ENCODE measurements at regions not wholly inside any gene's neighbourhood (a gene's known extent, or its start where the extent isn't known, plus 50 kb on each side); places are given as distances from the start of the nearest gene placed in this dataset.

DNA sequence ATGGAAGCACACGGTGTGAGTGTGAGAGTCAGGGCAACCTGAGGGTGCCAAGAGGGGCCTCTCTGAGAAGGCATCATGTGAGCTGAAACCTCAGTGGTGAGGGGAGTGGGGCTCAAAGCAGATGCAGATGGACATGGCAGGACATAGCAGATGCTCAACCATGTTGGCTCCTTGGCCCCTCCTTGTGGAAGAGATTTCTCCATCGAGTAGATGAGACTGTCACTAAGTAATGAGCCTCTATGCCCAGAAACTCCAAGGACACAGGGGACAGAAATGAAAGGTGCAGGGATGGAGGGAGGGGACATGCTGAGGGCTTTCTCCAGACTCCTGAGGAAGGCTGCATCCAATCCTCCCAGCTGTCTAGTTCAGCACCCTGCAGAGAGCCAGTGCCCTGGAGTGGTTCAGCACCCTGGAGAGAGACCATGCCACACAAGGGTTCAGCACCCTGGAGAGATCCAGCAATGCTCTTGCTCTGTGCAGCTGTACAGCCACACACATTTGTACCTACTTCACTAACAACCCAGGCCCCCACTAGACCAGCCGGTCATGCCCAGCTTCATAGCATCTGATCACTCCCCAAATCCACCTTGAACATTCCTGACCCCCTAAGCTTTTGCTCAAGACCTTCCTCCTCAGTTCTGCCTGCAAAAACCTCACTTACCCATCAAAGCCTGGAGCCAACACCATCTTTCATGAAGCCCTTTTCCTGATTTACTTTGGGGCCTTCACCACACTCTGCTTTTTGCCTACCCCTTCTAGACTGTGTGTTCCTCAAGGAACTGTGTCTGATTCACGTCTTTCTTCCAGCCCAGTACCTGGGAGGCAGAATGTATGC is 252.0 kb downstream of the CTTN start:
- no peak overlapping the region for H3K4me2 ChIP-seq (ENCODE audit: low read depth, low read length, poor library complexity, severe bottlenecking)
- H3F3A ChIP-seq (ENCODE audit: insufficient read depth): no peaks in the 10 kb centered on the region
- H3K27me3 ChIP-seq (ENCODE audit: low read length): no peaks in the 10 kb centered on the region
- no peaks in the 10 kb centered on the region for H3K9me3 ChIP-seq (ENCODE audit: insufficient read depth, low read length)
- no peak overlapping the region for H2AFZ ChIP-seq (ENCODE audit: low read depth, low read length, severe bottlenecking)
- no peak overlapping the region for H3K4me3 ChIP-seq (ENCODE audit: insufficient read depth, low read length, poor library complexity, severe bottlenecking)
- no peaks in the 10 kb centered on the region for H3K9me2 ChIP-seq (replicated peaks; ENCODE audit: insufficient read depth, low read length)
- H3K27ac ChIP-seq (ENCODE audit: low read depth, low read length): no peak overlapping the region
- H3K36me3 ChIP-seq (ENCODE audit: low read length): no peaks in the 10 kb centered on the region
- H3K79me2 ChIP-seq (ENCODE audit: insufficient read depth, low read length): no peaks in the 10 kb centered on the region
- no peak overlapping the region for H3K9ac ChIP-seq (ENCODE audit: low read length)
- TF ChIP-seq EZH2phosphoT487 (conservative IDR thresholded peaks at IDR 0.05; ENCODE audit: low read length): no peak
- TF ChIP-seq CTCF (IDR thresholded peaks at IDR 0.05; ENCODE audit: insufficient read depth, low read length, poor library complexity, severe bottlenecking): no peak
- no peaks in the 10 kb centered on the region for H4K20me1 ChIP-seq (ENCODE audit: low read depth, low read length)

- Histone ChIP-seq H3K9me2 (replicated peaks; ENCODE audit: insufficient read depth, low read length) (no peaks in the 10 kb centered on the region), H4K20me1 (ENCODE audit: low read depth, low read length) (no peaks in the 10 kb centered on the region), H3K9me3 (ENCODE audit: insufficient read depth, low read length) (no peaks in the 10 kb centered on the region), H3K27me3 (ENCODE audit: low read length) (no peaks in the 10 kb centered on the region), H3K4me3 (ENCODE audit: insufficient read depth, low read length, poor library complexity, severe bottlenecking) (no peak overlapping the region), H2AFZ (ENCODE audit: low read depth, low read length, severe bottlenecking) (no peak overlapping the region), H3K4me2 (ENCODE audit: low read depth, low read length, poor library complexity, severe bottlenecking) (no peak overlapping the region), H3F3A (ENCODE audit: insufficient read depth) (no peaks in the 10 kb centered on the region), H3K9ac (ENCODE audit: low read length) (no peak overlapping the region), H3K36me3 (ENCODE audit: low read length) (no peaks in the 10 kb centered on the region), H3K27ac (ENCODE audit: low read depth, low read length) (no peak overlapping the region), H3K79me2 (ENCODE audit: insufficient read depth, low read length) (no peaks in the 10 kb centered on the region)
- TF ChIP-seq CTCF (IDR thresholded peaks at IDR 0.05; ENCODE audit: insufficient read depth, low read length, poor library complexity, severe bottlenecking) (no peak), EZH2phosphoT487 (conservative IDR thresholded peaks at IDR 0.05; ENCODE audit: low read length) (no peak)
Measured at GRCh38 chr11:70651031-70651430, 252.7 kb downstream of the CTTN start.

GRCh38 chr11:70654016-70654415 is 255.7 kb downstream of the CTTN start:
- no peaks in the 10 kb centered on the region for H3K36me3 ChIP-seq (ENCODE audit: low read length)
- H3K79me2 ChIP-seq (ENCODE audit: insufficient read depth, low read length): no peaks in the 10 kb centered on the region
- no peaks in the 10 kb centered on the region for H4K20me1 ChIP-seq (ENCODE audit: low read depth, low read length)
- H3F3A ChIP-seq (ENCODE audit: insufficient read depth): no peaks in the 10 kb centered on the region
- no peak overlapping the region for H2AFZ ChIP-seq (ENCODE audit: low read depth, low read length, severe bottlenecking)
- H3K9me3 ChIP-seq (ENCODE audit: insufficient read depth, low read length): no peaks in the 10 kb centered on the region
- no peaks in the 10 kb centered on the region for H3K9me2 ChIP-seq (replicated peaks; ENCODE audit: insufficient read depth, low read length)
- H3K9ac ChIP-seq (ENCODE audit: low read length): no peak overlapping the region
- TF ChIP-seq EZH2phosphoT487 (conservative IDR thresholded peaks at IDR 0.05; ENCODE audit: low read length): no peak
- TF ChIP-seq CTCF (IDR thresholded peaks at IDR 0.05; ENCODE audit: insufficient read depth, low read length, poor library complexity, severe bottlenecking): no peak
- H3K27me3 ChIP-seq (ENCODE audit: low read length): no peaks in the 10 kb centered on the region
- no peak overlapping the region for H3K4me2 ChIP-seq (ENCODE audit: low read depth, low read length, poor library complexity, severe bottlenecking)
- H3K27ac ChIP-seq (ENCODE audit: low read depth, low read length): no peak overlapping the region
- no peak overlapping the region for H3K4me3 ChIP-seq (ENCODE audit: insufficient read depth, low read length, poor library complexity, severe bottlenecking)
